Right renal pelvis (tissue), 4 donors: ENCODE measurements at regions not wholly inside any gene's neighbourhood (a gene's known extent, or its start where the extent isn't known, plus 50 kb on each side); places are given as distances from the start of the nearest gene placed in this dataset.
"Not testable (repeated sequence)": the region's sequence is repeated elsewhere in the genome, so short reads cannot be mapped to it uniquely, and the experiment has no call there.

Source experiments
- DNase-seq, 4 donors: peaks; one replicate each; pipeline ENCODE4 v3.0.0-alpha.2; 2013; ENCODE audit warnings: low read depth in 4 of 4, low spot score in 3 of 4, missing footprints in 1 of 4

DNA sequence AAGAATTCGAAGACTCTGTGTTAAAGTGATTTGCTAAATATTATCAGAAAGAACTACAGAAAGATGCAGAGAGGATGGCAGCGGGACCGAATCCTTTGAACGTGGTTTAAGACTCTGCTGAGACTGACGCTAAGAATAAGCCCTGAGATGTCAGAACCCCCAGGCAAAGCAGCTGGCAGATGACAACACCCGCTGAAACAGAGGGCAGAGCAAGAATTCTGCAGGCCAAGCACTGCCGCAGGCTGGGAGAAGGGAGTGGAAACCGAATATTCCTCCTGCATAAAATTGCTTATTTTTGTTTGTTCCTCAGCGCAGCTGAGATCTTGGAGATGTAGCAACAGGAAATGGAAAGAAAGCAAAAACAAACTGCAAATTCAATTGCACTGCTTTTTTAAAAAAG lies 153.3 kb downstream of the ADRA2C start:
- DNase-seq: not testable (repeated sequence)

DNA sequence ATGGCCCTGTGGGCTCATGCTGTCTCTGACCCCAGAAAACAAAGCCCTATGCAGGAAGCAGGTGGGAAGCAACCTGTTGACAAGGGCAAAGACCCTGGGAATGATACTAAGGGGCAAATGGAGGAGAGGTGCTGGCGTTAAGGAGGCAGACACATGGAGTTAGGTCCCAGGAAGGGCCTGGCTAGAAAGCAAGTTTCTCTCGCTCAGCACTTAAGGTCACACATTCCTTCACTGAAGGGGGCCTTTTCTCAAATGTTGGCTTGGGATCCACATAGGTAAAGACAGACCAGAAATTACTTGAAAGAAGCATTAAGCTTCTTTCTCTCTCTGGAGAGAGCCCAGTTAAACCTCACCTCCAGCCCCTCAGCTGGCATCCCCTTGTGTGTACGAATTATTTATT lies 155.7 kb downstream of the ADRA2C start:
- DNase-seq: not testable (repeated sequence)

DNA sequence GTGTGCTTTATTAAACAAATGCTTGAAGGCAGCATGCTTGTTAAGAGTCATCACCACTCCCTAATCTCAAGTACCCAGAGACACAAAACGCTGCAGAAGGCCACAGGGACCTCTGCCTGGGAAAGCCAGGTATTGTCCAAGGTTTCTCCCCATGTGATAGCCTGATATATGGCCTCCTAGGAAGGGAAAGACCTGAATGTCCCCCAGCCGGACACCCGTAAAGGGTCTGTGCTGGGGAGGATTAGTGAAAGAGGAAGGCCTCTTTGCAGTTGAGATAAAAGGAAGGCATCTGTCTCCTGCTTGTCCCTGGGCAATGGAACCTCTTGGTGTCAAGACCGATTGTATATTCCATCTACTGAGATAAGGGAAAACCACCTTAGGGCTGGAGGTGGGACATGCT lies 159.7 kb downstream of the ADRA2C start:
- not testable (repeated sequence) for DNase-seq

DNA sequence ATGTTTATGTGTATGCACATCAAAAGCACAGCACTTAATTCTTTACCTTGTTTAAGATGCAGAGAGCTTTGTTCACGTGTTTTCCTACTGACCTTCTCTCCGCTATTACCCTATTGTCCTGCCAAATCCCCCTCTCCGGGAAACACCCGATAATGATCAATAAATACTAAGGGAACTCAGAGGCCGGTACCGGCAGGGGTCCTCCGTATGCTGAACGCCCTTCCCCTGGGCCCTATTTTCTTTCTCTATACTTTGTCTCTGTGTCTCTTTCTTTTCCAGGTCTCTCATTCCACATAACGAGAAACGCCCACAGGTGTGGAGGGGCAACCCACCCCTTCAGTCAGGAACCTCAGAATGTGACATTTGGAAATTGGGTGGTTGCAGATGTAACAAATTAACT lies 160.1 kb downstream of the ADRA2C start:
- DNase-seq: not testable (repeated sequence)

DNA sequence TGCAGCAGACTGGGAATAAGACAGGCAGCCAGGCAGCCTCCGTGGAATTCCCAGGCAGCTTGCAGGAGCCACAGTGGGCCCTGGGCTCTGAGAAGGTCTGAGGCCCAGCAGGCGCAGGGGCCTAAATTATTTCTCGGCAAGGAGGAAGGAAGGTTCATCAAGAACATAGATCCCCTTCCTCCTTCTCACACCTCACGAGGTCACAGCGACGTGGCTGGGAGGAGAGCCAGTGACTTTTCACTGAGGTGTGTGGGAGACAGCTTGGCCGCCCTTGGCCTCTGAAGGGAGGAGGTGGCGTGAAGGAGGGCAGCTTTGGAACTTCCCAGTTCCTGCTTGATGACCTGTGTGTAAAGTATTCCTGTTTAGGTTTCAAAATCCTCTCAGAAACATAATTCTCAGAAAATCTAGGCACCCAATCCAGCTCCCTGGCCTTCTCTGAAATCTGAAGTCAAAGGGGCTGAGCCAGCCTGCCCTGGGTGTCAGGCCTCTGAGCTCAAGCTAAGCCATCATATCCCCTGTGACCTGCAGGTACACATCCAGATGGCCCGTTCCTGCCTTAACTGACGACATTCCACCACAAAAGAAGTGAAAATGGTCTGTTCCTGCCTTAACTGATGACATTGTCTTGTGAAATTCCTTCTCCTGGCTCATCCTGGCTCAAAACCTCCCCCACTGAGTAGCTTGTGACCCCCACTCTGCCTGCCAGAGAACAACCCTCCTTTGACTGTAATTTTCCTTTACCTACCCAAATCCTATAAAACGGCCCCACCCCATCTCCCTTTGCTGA lies 161.0 kb downstream of the ADRA2C start:
- DNase-seq: not testable (repeated sequence)

DNA sequence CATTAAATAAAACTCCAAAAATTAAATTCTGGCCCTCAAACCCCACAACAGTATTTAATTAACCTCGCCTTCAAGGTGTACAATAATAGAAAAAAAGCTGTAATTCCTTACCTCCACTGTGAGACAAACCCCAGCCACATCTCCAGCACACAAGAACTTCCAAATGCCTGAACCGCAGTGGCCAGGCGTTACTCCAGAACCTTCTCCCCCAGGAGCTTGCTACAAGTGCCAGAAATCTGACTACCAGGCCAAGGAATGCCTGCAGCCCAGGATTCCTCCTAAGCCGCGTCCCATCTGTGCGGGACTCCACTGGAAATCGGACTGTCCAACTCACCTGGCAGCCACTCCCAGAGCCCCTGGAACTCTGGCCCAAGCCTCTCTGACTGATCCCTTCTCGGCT lies 163.2 kb downstream of the ADRA2C start:
- DNase-seq: not testable (repeated sequence)

DNA sequence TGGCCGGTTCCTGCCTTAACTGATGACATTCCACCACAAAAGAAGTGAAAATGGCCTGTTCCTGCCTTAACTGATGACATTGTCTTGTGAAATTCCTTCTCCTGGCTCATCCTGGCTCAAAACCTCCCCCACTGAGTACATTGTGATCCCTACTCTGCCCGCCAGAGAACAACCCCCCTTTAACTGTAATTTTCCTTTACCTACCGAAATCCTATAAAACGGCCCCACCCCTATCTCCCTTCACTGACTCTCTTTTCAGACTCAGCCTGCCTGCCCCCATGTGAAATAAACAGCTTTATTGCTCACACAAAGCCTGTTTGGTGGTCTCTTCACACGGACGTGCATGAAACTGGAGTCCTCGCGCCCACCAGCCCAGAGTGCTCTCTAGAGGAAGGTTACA lies 166.5 kb downstream of the ADRA2C start:
- not testable (repeated sequence) for DNase-seq

DNA sequence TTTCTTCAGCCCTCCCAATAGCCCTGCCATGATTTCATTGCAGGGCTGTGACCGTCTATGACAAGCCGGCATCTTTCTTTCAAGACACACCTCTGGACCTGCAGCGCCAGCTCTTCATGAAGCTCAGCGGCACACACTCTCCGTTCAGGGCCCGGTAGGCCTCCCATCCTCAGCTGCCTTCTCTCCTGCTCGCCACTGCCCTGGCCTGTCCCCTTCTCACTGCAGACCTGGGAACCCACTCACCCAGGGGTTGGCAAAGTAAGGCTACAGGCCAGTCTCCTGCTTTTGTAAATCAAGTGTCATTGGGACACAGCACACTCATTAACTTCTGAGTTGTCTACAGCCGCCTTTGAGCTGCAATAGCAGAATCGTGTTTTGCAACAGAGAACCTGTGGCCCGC lies 169.2 kb downstream of the ADRA2C start:
- not testable (repeated sequence) for DNase-seq

DNA sequence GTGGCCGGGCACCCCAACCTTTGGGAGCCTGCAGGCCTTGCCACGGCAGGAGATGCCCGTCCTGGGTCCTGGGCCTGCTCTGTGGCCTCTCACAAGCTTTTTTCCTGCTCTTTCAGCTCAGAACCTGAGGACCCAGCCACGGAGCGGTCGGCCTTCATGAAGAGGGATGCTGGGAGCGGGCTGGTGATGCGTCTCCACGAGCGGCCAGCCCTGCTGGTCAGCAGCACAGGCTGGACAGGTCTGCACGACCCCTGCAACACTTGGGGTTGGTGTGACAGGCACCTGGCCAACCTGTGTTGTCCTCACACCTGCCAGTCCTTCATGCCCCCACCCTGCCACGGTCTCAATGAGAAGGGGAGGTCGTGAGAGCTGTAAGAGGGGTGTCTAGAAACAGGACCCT lies 170.0 kb downstream of the ADRA2C start:
- no peak for DNase-seq

DNA sequence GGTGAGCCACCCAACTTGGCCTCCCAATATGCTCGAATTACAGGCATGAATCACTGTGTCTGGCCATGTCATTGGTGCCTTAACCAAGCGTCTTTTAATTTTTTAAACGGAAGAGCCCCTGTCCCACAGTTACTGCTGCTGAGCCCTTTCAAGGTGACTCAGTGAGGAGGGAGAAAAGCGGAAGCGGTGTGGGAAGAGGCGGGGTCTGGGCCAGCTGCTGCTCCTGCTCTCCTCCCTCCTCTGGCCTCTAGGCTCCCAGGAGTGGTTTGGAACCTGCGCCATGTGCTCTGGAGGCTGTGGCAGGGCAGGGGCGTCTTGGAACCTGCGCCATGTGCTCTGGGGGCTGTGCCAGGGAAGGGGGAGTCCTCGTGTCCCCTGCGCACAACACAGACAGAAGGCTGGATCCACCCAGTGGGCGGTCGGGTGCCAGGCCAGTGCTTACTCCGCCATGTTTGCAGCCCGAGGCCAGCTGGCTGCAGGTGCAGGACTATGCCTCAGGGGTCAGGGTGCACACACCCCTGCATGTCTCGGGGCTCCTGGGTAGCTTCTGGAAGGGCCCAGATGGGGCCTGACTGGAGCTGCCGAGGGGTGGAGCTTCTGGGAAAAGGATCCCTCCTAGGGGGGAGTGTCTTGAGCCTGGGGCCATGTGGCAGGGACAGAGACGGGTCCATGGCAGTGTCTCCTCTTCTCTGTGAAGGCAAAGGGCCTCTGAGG lies 171.8 kb downstream of the ADRA2C start:
- DNase-seq: not testable (repeated sequence)

DNA sequence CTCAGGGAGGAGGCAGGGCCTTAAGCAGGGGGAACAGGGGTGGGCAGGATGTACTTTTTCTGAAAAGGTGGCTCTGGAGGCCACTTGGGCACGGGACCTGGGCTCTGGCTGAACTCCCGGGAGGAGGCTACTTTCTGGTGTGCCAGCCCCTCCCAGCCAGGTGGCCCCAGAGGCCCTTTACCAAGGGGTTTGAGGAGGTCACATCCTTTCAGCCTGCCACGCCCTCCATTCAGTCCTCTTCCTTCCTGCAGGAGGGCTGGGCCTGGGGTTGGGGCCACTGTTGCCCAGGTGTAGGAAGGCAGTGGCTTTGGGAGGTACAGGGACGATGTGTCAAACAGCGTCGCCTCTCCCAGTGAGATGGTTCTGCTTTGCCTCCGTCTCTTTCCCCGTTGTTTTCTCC lies 172.5 kb downstream of the ADRA2C start:
- not testable (repeated sequence) for DNase-seq

DNA sequence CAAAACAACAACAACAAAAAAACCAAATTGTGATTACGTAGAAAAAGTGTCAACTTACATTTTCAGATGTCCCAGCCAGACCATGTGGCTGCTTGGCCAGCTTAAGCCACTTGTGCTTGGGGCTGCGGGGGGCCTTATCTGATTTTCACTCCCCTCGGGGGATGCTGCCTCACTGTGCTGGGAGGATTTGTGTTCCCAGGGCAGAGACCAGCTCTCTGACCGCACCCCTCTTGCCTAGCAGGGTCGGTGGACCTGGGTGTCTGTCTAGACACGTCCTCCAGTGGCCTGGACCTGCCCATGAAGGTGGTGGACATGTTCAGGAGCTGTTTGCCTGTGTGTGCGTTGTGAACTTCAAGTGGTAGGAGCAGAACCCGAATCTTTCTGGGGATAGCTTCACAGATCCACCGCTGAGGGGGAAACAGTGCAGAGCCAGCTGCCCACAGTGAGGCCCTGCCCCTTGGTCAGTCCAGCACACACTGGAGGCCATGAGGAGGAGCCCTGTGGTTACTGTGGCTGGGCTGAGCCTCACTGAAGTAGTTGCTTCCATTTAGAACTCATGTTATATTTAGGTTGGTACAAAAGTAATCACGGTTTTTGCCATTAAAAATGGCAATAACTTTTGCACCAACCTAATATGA lies 173.9 kb downstream of the ADRA2C start:
- not testable (repeated sequence) for DNase-seq

DNA sequence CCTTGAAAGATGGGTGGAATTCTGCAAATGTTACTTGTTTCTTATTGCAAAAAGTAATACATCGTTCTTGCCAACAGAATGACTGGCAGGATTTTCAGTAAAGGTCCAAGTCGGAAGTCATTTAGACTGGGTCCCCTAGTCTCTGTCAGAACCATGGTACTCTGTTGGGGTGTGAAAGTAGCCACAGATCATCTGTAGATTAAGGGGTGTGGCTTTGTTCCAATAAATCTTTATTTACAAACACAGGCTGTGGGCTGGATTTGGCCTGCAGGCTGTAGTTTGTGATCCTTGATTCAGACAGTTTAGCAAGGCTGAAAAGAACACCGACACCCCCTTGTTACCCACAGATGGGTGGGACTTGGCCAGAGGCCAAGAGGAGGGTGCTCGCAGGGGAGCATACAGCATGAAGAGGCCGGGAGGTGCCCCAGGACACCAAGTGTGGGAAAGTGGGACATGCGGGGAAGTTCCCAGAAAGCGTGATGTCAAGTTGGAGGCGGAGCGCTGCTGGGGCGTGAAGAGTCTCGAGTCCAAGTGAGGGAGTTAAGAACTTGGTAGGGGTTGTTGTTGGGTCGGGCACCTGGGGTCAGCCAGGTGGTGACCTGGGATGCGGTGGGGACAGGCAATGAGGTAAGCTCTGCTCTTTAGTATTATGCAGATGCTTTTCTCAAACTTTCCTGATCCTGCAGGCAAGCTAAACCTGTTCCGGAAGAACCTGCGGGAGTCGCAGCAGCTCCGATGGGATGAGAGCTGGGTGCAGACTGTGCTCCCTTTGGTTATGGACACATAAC lies 175.7 kb downstream of the ADRA2C start:
- not testable (repeated sequence) for DNase-seq

DNA sequence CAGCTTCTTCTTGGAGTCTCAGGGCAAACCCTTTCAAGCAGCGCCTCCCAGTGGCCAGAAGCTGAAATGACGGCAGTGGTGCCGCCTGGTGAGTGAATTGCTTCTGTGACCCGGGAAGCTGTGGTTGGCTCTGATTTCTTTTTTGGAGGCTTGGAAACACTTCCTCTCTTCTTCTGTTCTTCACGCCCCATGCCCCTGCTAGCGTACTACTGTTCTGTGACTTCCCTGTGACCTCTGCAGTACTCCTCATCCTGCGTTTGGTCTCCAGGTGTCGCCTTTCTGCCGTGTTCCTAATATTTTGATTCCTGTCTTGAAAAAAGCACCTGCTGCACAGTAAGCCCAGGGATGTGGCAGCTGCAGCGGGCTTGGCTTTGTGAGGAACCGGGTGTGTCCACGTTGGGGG lies 176.4 kb downstream of the ADRA2C start:
- DNase-seq: not testable (repeated sequence)

DNA sequence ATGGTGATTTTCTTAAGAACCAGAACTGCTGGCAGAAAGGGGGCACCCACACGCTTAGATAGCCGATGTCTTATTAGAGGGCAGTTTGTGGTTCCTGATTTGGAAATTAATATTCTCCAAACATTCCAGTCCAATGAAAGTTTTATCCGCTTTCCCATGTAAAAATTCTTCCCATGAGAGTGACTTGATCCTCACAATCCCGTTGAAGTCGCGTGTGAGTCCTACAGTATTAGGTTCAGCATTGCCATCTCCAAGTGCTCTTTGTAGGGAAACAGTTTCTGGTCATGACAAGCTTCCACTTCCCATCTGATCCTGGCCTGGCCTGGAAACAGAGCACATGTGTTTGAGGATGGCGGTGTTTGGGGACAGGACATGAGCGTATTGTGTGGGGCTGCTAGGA lies 176.9 kb downstream of the ADRA2C start:
- not testable (repeated sequence) for DNase-seq

DNA sequence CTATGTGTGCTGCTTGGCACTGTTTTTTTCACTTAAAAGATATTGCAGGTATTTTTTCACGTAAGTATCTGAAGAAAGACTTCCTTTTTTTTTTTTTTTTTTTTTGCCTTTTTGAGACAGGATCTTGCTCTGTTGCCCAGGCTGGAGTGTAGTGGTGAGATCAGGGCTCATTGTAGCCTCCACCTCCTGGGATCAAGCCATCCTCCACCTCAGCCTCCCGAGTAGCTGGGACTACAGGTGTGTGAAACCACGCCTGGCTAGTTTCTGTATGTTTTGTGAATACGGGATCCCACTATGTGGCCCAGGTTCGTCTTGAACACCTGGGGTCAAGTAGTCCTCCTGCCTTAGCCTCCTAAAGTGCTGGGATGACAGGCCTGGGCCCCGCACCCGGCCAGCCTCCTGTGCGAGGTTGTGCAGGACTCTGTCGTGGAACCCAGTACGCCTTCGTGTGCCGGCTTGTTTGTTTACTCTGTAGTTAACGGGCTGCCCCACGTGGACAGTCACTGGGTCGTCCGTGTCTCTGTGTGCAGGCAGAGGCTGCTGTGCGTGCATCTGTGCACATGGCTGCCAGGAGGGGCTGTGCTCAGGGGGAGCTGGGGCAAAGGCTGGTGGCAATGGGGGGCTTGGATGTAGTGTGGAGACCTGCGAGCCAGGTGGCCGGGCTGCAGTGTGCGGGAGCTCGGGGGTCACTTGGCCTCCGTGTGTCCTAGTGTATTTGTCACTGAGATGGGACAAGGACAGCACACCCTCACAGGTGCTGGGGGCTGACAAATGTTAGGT lies 179.5 kb downstream of the ADRA2C start:
- no peak for DNase-seq

DNA sequence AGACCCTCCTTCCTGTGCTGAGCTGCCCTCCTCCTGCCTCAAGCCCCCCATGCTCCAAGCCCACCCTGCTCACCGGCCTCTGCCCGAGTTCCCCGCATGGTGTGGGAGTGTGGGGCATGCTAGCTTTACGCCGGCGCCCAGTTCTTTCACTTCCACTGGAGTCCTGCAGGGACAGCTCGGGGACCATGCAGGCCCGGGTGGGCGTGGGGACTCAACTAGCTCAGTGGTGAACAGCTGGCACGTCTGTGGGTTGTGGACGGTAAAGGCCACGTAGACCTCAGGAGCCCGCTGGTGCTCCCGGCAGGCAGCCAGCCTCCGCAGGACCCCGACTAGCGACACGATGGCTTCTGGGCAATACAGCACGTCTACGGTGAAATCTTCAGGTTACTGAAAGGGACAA lies 180.4 kb downstream of the ADRA2C start:
- not testable (repeated sequence) for DNase-seq

DNA sequence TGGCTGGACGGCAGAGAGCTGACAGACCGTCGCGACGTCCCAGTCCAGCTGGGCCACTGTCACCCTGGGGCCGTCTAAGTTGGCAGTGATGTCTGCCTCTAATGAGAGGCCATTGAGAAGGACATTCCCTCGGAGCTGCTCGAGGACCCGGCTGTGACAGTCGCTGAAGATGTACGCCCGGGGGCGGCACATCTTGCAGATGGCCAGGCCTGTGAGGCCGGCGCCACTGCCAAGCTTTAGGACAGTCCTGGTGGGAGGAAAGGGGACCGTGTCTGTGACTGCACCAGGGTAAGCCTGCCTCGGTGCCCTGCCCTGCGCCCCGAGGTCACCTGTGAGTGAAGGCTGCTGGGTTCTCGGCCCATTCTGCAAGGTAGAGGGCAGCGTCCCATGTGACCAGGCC lies 181.6 kb downstream of the ADRA2C start:
- not testable (repeated sequence) for DNase-seq

DNA sequence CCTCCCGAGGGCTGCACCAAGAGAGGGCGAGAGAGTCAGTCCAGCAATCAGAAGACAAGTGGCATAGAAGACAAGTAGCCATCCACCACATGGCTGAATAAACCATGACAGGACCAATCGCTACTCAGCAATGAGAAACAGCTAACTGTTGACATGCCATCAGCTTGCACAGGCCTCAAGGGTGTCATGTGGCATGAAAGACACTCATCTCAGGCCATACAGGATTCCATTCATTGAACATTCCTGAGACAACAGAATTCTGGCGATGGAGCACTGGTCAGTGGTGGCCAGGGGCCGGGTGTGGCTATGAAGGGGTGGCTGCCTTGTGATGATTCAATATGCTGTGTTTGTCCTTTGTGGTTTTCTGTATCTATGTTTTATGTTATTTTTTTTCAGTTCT lies 182.0 kb downstream of the ADRA2C start:
- DNase-seq: not testable (repeated sequence)

DNA sequence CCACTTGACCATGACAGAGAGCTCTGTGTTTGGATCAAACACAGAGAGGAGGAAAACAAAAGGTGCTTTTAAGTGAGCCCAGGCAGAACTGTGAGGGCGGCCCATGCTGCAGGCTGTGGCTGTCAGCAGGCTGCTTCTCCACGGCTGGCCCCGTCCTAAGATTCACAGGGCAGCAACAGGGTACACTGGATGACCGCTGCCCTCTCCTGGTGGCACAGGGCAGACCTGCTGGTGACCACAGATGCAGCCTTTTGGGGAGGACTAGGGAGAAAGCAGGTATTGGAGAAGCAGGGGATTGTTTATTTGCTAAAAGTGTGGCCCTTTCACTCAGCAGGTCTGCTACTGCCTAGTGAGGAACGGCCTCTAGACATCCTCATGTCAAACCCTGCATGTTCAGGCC lies 183.7 kb downstream of the ADRA2C start:
- DNase-seq: not testable (repeated sequence)
